H1 (cell line): ENCODE measurements at regions not wholly inside any gene's neighbourhood (a gene's known extent, or its start where the extent isn't known, plus 50 kb on each side); places are given as distances from the start of the nearest gene placed in this dataset.

Experiments
- NANOG ChIP-seq: IDR thresholded peaks from 2 replicates; pipeline ENCODE4 v1.6.1; 2011; ENCODE audit warnings: low read length, low read depth, mild to moderate bottlenecking, inconsistent platforms; ENCODE audit not compliant: insufficient read depth, poor library complexity, severe bottlenecking
- SP4 ChIP-seq: IDR thresholded peaks from 2 replicates; pipeline ENCODE4 v1.6.1; 2012; ENCODE audit warnings: low read length, inconsistent platforms
- TAF7 ChIP-seq: optimal IDR thresholded peaks from 2 replicates; pipeline ENCODE3; 2011; ENCODE audit warnings: low read depth, mild to moderate bottlenecking, inconsistent platforms, low read length, moderate library complexity, borderline replicate concordance
- TEAD4 ChIP-seq: IDR thresholded peaks from 2 replicates; pipeline ENCODE4 v1.6.1; 2012; ENCODE audit warnings: low read depth, low read length, inconsistent platforms, mixed read lengths

GRCh38 chr12:45590646-45591045, 138.9 kb upstream of the ARID2 start (continued):
- no peak for TF ChIP-seq TAF7
- no peak for TF ChIP-seq TEAD4
- TF ChIP-seq NANOG: no peak
- TF ChIP-seq SP4: no peak
